HepG2 (cell line): ENCODE measurements at regions not wholly inside any gene's neighbourhood (a gene's known extent, or its start where the extent isn't known, plus 50 kb on each side); places are given as distances from the start of the nearest gene placed in this dataset.

Experiments
- ATAC-seq: fragments of 200-7000 bp; cut with Tn5 transposase; 3 replicates; pipeline ENCODE4 v1.9.1; 2020; ENCODE audit warnings: mild to moderate bottlenecking, moderate library complexity
- BruUV-seq: library from RNA; stranded (reverse); fragments of 400-500 nt; replicated peaks from 2 replicates; lab custom pipeline; 2021; lab: Mats Ljungman, UMichigan
- CTCF ChIA-PET: fragments of 300-600 bp; formaldehyde crosslinking; extraction: SDS; loops from one replicate; lab custom pipeline; 2021; ENCODE audit warnings: low total read pairs, inconsistent platforms, low intra/inter-chr PET ratio; lab: Yijun Ruan, JAX
- POLR2A ChIA-PET: fragments of 350-600 bp; sonication (Branson Sonifier 250); formaldehyde crosslinking; loops from one replicate; lab custom pipeline; 2020; ENCODE audit warnings: antibody characterized with exemption, inconsistent platforms; lab: Yijun Ruan, JAX
- DNase-seq: peaks from one replicate; pipeline ENCODE4 v3.0.0-alpha.2; 2015; ENCODE audit warnings: low spot score
- FAIRE-seq: peaks from 3 replicates; lab custom pipeline; 2011; peaks lifted over from hg19 to GRCh38; lab: Jason Lieb, UNC
- H2AFZ ChIP-seq: one replicate; pipeline ENCODE4 v1.6.1; 2011; ENCODE audit warnings: low read length, inconsistent platforms
- H3K27ac ChIP-seq: fragments of 300-600 bp; 3 replicates; pipeline ENCODE4 v1.8.0; 2011; ENCODE audit warnings: mixed run types, mild to moderate bottlenecking, mixed read lengths, low read length, inconsistent platforms; ENCODE audit not compliant: insufficient read depth; ENCODE audit errors: extremely low read length
- H3K27me3 ChIP-seq, 2 experiments: fragments of 200-600 bp in 1 of 2; 2 replicates in 1 of 2; 3 replicates in 1 of 2; pipeline versions ENCODE4 v1.6.0 to v1.8.0; 2011; ENCODE audit warnings: low read length in 2 of 2, mild to moderate bottlenecking in 2 of 2, moderate library complexity in 2 of 2, inconsistent platforms in 1 of 2; ENCODE audit not compliant: insufficient read depth in 2 of 2, control insufficient read depth in 1 of 2
- H3K36me3 ChIP-seq, 2 experiments: fragments of 200-600 bp in 1 of 2; replicated peaks in 1 of 2; 2 replicates in 1 of 2; 3 replicates in 1 of 2; pipeline versions ENCODE4 v1.5.1 to v1.8.0; 2011; ENCODE audit warnings: low read length in 2 of 2, inconsistent platforms in 1 of 2; ENCODE audit not compliant: insufficient read depth in 2 of 2, control insufficient read depth in 1 of 2
- H3K4me1 ChIP-seq: 2 replicates; pipeline ENCODE4 v1.5.1; 2012; ENCODE audit warnings: low read length, inconsistent platforms; ENCODE audit not compliant: insufficient read depth
- H3K4me2 ChIP-seq: 2 replicates; pipeline ENCODE4 v1.6.0; 2011; ENCODE audit warnings: low read depth, low read length, inconsistent platforms
- H3K4me3 ChIP-seq, 3 experiments: fragments of 200-600 bp in 1 of 3; sonication (generic), shearing (Covaris generic) in 1 of 3; replicated peaks in 1 of 3; 2 replicates each; pipeline ENCODE4 v1.5.1; 2011 to 2016; ENCODE audit warnings: low read length in 3 of 3, inconsistent platforms in 2 of 3, low read depth in 2 of 3, mild to moderate bottlenecking in 2 of 3, control low read depth in 1 of 3, mixed read lengths in 1 of 3; ENCODE audit not compliant: insufficient read depth in 1 of 3
- H3K79me2 ChIP-seq: one replicate; pipeline ENCODE4 v1.6.1; 2011; ENCODE audit warnings: low read length, inconsistent platforms; ENCODE audit not compliant: insufficient read depth
- H3K9ac ChIP-seq: 2 replicates; pipeline ENCODE4 v1.6.0; 2011; ENCODE audit warnings: mild to moderate bottlenecking, low read depth, low read length, inconsistent platforms; ENCODE audit not compliant: insufficient read depth
- H3K9me3 ChIP-seq: 2 replicates; pipeline ENCODE4 v1.5.1; 2012; ENCODE audit warnings: mild to moderate bottlenecking, low read length
- H4K20me1 ChIP-seq: 2 replicates; pipeline ENCODE4 v1.6.0; 2011; ENCODE audit warnings: inconsistent platforms, mild to moderate bottlenecking, low read length, moderate library complexity; ENCODE audit not compliant: insufficient read depth
- CCDC6 ChIP-seq: sonication (generic); formaldehyde crosslinking; IDR thresholded peaks from 2 replicates; pipeline ENCODE4 v1.8.1; 2022; ENCODE audit warnings: mild to moderate bottlenecking, missing genetic modification reagents, moderate library complexity
- ZNF260 ChIP-seq: sonication (generic); formaldehyde crosslinking; IDR thresholded peaks from 2 replicates; pipeline ENCODE4 v1.4.0; 2020; ENCODE audit warnings: missing genetic modification reagents, low read depth, mild to moderate bottlenecking, borderline replicate concordance
- ZNF788 ChIP-seq: sonication (generic); formaldehyde crosslinking; IDR thresholded peaks from 2 replicates; pipeline ENCODE4 v1.5.0; 2020; ENCODE audit warnings: mild to moderate bottlenecking, missing genetic modification reagents, borderline replicate concordance
- ZNF891 ChIP-seq: sonication (generic); formaldehyde crosslinking; IDR thresholded peaks from 2 replicates; pipeline ENCODE4 v1.5.0; 2020; ENCODE audit warnings: mild to moderate bottlenecking, missing genetic modification reagents
- ZSCAN31 ChIP-seq: sonication (generic); formaldehyde crosslinking; IDR thresholded peaks from 2 replicates; pipeline ENCODE4 v1.5.0; 2020; ENCODE audit warnings: low read depth, mild to moderate bottlenecking, missing genetic modification reagents
- WGBS: methylation state at CpG from one replicate; pipeline ENCODE4 v1.1.6; 2017; ENCODE audit warnings: low lambda C conversion rate; 5-methylcytosine and 5-hydroxymethylcytosine counted together
- in situ Hi-C: cut with HindIII; loops from 2 replicates; pipeline ENCODE4 v1.10.0; 2017; ENCODE audit warnings: low pct_unique_long_range_greater_than_20kb; ENCODE audit not compliant: extremely low pct_ligation_motif_present
- intact Hi-C: fragments of 100-400 bp; cut with micrococcal nuclease; formaldehyde crosslinking; loops from one replicate; pipeline ENCODE4 v1.10.0; 2022; ENCODE audit not compliant: unreplicated experiment
- TF ChIP-seq, protein P1 (sequence below): sonication (generic); formaldehyde crosslinking; IDR thresholded peaks from 2 replicates; pipeline ENCODE4 v1.5.1; 2020; ENCODE audit warnings: missing genetic modification reagents, mild to moderate bottlenecking, borderline replicate concordance
- TF ChIP-seq, protein P2 (sequence below): sonication (generic); formaldehyde crosslinking; IDR thresholded peaks from 2 replicates; pipeline ENCODE4 v1.9.0; 2021; ENCODE audit warnings: missing genetic modification reagents, borderline replicate concordance
- TF ChIP-seq, protein P3 (sequence below): sonication (generic); formaldehyde crosslinking; IDR thresholded peaks from 2 replicates; pipeline ENCODE4 v1.9.0; 2021; ENCODE audit warnings: missing genetic modification reagents, borderline replicate concordance

GRCh38 chr6:81237226-81237625 is 515.3 kb downstream of the TENT5A start:
- in situ Hi-C loops = loop anchor here (25.0 kb wide), 2 partner anchors 225 to 775 kb away; no protein-coding TSS in a partner anchor
- no peak for ATAC-seq
- H3K79me2 ChIP-seq = no peaks in the 10 kb centered on the region
- H3K9ac ChIP-seq = no peak overlapping the region
- H3K4me3 ChIP-seq = no peak overlapping the region
- DNase-seq = no peak
- no peak for FAIRE-seq
- no peak for TF ChIP-seq ZNF891 (CRISPR knock-in tag)
- TF ChIP-seq, protein P1, sequence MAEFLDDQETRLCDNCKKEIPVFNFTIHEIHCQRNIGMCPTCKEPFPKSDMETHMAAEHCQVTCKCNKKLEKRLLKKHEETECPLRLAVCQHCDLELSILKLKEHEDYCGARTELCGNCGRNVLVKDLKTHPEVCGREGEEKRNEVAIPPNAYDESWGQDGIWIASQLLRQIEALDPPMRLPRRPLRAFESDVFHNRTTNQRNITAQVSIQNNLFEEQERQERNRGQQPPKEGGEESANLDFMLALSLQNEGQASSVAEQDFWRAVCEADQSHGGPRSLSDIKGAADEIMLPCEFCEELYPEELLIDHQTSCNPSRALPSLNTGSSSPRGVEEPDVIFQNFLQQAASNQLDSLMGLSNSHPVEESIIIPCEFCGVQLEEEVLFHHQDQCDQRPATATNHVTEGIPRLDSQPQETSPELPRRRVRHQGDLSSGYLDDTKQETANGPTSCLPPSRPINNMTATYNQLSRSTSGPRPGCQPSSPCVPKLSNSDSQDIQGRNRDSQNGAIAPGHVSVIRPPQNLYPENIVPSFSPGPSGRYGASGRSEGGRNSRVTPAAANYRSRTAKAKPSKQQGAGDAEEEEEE = no peak
- TF ChIP-seq, protein P2, sequence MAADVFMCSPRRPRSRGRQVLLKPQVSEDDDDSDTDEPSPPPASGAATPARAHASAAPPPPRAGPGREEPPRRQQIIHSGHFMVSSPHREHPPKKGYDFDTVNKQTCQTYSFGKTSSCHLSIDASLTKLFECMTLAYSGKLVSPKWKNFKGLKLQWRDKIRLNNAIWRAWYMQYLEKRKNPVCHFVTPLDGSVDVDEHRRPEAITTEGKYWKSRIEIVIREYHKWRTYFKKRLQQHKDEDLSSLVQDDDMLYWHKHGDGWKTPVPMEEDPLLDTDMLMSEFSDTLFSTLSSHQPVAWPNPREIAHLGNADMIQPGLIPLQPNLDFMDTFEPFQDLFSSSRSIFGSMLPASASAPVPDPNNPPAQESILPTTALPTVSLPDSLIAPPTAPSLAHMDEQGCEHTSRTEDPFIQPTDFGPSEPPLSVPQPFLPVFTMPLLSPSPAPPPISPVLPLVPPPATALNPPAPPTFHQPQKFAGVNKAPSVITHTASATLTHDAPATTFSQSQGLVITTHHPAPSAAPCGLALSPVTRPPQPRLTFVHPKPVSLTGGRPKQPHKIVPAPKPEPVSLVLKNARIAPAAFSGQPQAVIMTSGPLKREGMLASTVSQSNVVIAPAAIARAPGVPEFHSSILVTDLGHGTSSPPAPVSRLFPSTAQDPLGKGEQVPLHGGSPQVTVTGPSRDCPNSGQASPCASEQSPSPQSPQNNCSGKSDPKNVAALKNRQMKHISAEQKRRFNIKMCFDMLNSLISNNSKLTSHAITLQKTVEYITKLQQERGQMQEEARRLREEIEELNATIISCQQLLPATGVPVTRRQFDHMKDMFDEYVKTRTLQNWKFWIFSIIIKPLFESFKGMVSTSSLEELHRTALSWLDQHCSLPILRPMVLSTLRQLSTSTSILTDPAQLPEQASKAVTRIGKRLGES (CRISPR knock-in tag) = no peak
- no peak for TF ChIP-seq ZSCAN31 (CRISPR knock-in tag)
- TF ChIP-seq, protein P3, sequence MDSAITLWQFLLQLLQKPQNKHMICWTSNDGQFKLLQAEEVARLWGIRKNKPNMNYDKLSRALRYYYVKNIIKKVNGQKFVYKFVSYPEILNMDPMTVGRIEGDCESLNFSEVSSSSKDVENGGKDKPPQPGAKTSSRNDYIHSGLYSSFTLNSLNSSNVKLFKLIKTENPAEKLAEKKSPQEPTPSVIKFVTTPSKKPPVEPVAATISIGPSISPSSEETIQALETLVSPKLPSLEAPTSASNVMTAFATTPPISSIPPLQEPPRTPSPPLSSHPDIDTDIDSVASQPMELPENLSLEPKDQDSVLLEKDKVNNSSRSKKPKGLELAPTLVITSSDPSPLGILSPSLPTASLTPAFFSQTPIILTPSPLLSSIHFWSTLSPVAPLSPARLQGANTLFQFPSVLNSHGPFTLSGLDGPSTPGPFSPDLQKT (CRISPR knock-in tag) = no peak
- no peak for TF ChIP-seq CCDC6 (CRISPR knock-in tag)
- no peak for TF ChIP-seq ZNF788 (CRISPR knock-in tag)
- TF ChIP-seq ZNF260 (CRISPR knock-in tag) = no peak
- H3K9me3 ChIP-seq = no peaks in the 10 kb centered on the region
- H2AFZ ChIP-seq = no peak overlapping the region
- no peak overlapping the region for H3K27ac ChIP-seq
- H3K4me2 ChIP-seq = no peak overlapping the region
- no peaks in the 10 kb centered on the region for H3K36me3 ChIP-seq
- ChIA-PET POLR2A (no interaction called here), CTCF (no interaction called here)
- no peaks in the 10 kb centered on the region for H3K27me3 ChIP-seq
- 10% methylated on average over 2 of the region's 2 CpGs for WGBS
- H4K20me1 ChIP-seq = no peaks in the 10 kb centered on the region
- no peaks in the 10 kb centered on the region for H3K4me1 ChIP-seq
- intact Hi-C loops = no loop called here
- no TSS peak for BruUV-seq
